Gastroesophageal sphincter (tissue), 3 donors: ENCODE measurements at regions not wholly inside any gene's neighbourhood (a gene's known extent, or its start where the extent isn't known, plus 50 kb on each side); places are given as distances from the start of the nearest gene placed in this dataset.

Experiments
- CTCF ChIP-seq, 4 experiments: fragments of 200-600 bp in 2 of 4; fragments of 450-650 bp in 2 of 4; sonication (generic) in 1 of 4; IDR thresholded peaks; one replicate each; pipeline ENCODE4 v1.5.1; 2017 to 2019; ENCODE audit warnings: antibody characterized with exemption in 4 of 4, mild to moderate bottlenecking in 2 of 4, moderate library complexity in 2 of 4
- POLR2A ChIP-seq, 2 donors: fragments of 450-650 bp; IDR thresholded peaks; one replicate each; pipeline ENCODE4 v1.6.1; 2017; ENCODE audit warnings: antibody characterized with exemption in 2 of 2, mild to moderate bottlenecking in 2 of 2, moderate library complexity in 1 of 2
- POLR2AphosphoS5 ChIP-seq: sonication (generic); formaldehyde crosslinking; IDR thresholded peaks from one replicate; pipeline ENCODE4 v1.6.1; 2017; ENCODE audit warnings: antibody characterized with exemption

GRCh38 chr16:6536411-6536810 lies 796.2 kb upstream of the RBFOX1 start:
- TF ChIP-seq CTCF (IDR thresholded peaks at IDR 0.05), result no peak
- no peak for TF ChIP-seq POLR2A (IDR thresholded peaks at IDR 0.05)
- TF ChIP-seq POLR2AphosphoS5, result no peak
